ENCODE measurements at regions not wholly inside any gene's neighbourhood (a gene's known extent, or its start where the extent isn't known, plus 50 kb on each side); places are given as distances from the start of the nearest gene placed in this dataset.

DNA sequence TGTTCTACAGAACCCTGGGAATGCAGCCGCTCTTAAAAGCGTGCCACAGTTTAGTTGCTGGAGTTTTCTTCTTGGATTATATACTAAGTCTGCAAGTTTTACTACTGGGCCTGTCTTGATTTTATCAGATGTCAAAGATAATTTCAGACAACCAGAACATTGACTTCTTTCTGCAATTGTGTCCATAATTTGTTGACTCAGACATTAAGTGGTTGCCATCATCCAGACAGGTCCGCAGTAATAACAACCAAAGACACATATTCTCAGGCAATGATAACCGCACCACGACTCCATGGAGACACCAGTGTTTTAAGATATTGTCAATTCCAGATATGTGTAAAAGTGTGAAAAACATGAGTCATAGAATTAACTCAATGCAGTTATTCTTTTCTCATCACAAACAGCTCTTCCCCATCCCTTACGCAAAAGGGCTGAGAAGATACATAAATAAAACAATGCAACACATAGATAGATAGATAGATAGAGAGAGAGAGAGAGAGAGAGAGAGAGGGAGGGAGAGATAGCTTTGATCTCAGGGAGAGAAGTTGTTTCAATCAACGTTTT lies 90.4 kb upstream of the FMN2 start:
- DNase-seq, result no peak

DNA sequence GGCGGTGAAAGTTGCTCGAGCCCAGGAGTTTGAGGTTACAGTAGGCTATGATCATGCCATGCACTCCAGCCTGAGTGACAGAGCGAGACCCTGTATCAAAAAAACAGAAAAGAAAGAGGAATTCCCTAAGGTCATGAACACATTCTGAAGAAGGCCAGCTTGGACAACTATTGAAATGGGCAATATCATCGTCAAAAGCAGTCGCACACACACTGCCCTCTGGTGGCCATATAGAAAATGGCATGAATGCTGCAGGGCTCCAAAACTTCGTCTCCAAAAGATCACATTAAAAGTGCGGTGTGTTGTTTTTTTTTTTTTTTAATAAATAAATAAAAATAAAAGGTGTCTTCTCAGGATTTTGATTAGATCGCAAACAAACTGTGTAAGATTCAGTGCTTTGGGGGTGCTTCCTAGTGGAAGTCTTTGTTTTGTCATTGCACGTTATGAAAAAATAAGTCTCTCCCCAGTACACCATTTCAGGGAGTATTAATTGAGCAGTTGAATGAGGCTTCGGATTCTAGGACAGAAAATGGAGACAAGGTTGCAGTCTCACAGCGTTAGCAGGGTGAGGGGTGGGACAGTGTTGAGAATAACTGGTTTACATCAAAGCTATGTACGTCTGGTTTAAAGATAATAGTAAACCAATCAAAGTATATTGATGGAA lies 87.5 kb upstream of the FMN2 start:
- peak; percentile 10 for DNase-seq

DNA sequence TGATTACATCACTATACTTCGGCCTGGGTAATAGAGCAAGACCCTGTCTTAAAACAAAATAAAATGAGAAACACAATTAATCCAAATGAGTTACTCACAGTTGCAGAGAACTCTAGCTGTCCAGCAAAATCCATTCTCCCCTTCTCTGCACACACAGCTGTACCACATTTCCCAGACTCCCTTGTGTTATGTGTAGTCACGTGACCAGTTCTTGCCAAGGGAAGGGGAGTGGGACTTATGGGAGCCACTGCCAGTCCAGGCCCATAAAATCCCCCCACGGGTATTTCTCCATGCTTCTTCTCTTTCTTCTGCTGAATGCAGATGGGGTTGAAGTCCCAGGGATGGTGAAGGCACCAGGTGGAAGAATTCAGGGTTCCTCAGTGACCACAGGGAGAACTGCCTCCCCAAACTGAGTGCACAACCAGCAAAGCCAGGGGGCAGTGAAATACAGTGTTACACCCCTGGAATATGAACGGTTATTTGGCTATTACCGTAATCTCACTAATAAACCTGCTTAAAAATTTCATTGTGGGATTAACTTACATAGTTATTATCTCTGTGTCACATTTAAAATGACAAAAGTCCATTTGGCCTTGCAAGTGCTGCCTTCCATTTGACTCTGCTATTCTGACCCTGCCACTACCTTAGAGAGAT lies 85.6 kb upstream of the FMN2 start:
- no peak for DNase-seq

DNA sequence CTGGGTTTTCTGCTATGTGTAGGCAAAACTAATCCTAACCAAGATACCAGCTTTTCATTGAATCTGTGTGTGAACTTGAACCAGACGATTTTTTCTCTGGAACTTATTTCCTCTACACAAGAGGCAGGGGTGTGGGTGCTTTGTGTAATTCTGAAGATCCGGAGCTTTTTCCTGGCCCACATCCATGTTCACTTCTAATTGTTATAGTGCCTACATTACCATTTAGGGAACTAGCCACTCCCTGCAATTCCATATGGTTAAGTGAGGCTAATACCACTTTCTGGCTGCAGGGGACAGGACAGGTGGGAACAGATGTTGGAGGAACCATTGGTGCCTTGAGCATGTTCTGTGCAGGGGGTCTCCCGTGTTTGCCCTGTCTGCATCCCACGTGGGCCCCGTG lies 83.4 kb upstream of the FMN2 start:
- DNase-seq, result no peak

DNA sequence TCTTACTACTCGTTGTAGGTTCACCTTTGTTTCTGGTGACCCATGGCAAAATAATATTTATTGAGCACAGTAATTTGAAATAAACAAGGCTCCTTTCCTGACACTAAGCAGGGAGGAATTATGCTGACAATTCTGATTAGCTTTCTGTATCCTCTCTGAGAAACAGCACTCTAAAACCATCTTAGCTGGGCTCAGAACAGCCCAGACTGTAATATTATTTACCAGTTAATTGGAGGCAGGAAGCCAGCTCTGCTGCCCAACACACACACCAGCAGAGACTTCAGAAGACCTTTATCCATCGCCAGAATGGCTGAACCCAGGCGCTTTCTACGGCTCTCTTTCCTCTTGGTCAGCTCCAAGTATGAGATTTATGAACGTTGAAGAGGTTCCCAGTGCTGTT lies 77.6 kb upstream of the FMN2 start:
- no peak for DNase-seq

DNA sequence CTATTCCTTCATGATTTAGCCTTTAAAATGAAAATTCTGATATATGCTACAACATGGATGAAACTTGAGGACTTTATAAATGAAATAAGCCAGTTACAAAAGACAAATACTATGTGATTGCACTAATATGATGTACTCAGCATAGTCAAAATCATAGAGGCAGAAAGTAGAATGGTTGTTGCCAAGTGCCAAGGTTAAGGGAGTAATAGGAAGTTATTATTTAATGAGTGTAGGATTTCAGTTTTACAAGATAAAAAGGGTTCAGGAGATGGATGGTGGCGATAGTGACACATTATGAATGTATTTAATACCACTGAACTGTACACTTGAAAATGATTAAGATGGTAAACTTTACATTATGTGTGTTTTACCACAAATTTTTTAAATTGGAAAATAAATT lies 73.1 kb upstream of the FMN2 start:
- no peak for DNase-seq

DNA sequence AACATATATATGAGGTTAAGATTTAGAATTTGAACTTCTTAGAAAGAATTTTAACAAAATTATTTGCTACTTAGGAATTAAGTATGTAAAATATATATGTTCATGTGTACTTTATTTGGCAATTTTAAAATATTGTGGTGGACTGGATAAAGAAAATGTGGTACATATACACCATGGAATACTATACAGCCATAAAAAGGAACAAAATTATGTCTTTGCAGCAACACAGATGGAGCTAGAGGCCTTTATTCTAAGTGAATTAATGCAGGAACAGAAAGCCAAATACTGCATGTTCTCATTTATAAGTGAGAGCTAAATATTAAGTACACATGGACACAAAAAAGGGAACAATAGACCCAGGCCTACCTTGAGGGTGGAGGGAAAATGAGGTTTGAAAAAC lies 72.2 kb upstream of the FMN2 start:
- no peak for DNase-seq

DNA sequence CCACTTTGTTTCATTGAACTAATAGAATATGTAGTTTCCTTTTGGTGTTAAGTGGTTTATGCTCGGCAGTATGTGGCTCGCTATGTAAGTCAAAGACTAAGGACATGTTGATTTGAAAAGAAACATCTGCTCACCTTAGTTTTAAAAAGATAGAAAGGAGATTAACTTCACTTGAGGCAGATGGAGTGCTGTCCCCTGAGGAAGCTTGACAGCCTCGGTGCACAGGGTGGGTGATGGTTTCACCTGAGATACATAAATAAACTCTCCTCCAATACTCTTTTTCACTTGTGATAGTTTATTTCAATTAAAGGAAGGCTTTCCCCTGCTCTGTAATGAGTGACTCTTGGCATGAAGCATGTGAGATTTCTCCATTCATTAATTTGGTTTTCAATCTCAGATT lies 70.8 kb upstream of the FMN2 start:
- DNase-seq, result no peak

DNA sequence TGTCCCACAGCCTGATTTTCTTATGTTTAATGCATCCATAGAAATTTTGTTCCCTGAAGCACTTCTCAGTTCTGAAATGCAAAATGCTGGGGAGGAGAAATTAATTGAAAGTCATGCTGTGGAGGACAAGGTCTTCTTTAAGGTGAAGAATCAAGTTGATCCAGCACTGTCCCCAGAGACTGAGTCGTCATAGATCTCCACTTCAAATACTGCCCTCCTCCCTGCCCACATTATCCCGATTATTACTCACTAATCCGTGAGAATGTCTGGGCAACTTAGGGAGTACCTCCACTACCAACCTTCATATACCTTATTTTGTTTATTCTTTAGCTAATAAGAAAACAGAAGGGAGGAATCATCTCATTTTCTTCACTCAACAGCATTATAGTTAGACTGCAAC lies 70.0 kb upstream of the FMN2 start:
- no peak for DNase-seq

DNA sequence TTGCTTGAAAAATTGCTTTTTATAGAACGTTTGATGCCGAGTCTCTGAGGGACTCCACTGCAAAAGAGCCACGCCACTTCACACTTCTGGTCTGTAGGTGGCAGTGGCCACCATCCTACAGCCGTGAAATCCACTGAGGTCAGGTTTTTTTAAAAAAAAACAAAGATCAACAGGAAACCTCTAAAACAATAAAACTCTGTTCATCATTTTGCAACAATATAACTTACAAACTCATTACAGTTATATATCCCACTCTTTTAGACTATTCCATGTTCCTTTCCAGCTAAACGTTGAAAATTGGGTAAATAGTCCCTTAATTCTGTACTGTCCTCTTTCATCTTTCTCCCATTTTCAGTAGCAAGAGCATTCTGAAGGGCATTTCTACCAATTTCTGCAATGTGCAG lies 64.6 kb upstream of the FMN2 start:
- no peak for DNase-seq

DNA sequence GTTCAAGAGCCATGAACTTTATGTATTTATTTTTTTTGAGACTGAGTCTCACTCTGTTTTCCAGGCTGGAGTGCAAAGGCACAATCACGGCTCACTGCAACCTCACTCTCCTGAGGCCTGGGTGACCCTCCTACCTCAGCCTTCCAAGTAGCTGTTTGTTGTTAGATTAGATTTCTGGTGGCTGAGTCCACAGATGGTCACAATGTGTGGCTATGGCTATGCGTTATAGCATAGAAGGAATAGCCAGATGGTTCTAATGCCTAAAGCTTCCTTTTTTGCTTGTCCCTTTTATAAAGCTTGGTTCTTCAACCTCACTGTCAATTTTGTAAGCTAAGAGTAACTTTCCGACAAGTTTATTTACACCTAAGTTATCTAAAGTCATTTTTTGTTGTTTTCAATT lies 62.3 kb upstream of the FMN2 start:
- DNase-seq, result no peak

DNA sequence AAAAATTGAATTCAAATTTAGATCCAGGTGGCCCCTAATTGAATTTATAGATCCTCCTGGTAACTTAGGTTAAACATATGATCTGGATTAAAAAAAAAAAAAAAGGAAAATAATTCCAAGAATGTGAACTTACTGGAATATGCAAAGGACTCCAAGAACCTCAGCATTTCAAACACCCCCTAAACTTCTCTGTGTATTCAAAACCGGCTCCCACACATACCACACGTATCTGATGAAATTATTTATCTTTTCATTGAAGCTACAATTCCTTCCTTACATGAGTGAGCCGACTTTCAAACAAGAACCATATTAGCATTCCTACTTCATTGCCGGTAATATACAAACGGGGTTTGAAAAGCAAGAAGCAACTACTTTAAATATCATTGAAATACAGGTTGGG lies 61.4 kb upstream of the FMN2 start:
- DNase-seq, result no peak

DNA sequence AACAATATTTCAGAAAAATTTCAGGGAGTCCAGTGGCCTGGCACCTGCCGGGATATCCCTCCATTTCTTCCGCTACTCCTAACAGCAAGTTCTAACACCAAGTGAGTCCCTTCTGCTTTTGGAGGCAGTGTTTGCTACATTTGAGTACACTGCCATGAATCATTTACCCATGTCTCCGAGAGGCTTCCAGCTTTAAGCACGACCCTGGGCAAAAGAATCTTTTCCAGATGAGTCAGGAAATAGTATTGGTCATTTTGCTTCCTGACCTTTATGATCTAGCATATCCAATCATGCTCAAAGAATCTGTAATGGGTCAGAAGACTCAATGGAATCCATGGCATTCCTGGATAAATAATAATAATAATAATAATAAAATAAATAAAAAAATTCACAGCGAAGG lies 60.7 kb upstream of the FMN2 start:
- no peak for DNase-seq

DNA sequence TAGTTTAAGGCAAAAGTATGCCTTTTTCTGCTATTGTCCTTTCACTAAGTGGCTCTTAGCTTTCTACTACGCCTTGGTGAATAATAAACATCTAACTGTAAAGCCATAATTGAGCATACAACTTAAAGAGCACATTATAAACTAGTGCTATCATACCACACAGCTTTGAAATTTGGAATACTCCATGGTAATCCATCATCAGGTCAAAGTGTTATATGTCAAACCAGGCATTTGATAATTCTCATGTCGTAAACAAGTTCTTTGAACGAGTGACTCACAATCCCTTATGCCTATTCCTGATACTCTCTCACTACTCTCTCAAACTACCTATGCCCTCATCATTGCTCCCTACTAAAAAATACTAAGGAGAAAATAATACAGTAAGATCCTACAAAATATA lies 60.3 kb upstream of the FMN2 start:
- no peak for DNase-seq

DNA sequence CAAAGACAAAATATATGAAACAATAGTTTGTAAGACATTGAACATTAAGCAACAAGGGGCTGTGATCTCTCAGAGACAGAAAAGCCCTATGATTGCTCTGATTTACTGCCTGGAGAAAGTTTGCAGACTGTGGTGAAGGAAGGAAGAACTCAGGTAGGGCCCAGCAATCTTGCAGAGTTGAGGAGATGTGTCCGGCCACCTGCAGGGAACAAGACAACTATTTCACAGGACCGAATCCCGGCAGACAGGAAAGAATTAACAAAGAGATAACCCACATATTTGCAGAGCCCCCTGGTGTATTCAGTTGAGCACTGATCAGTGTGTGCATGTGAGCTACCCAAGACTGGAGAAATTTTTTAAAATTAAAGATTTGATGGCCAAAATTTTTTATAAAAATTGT lies 58.3 kb upstream of the FMN2 start:
- DNase-seq, result no peak

DNA sequence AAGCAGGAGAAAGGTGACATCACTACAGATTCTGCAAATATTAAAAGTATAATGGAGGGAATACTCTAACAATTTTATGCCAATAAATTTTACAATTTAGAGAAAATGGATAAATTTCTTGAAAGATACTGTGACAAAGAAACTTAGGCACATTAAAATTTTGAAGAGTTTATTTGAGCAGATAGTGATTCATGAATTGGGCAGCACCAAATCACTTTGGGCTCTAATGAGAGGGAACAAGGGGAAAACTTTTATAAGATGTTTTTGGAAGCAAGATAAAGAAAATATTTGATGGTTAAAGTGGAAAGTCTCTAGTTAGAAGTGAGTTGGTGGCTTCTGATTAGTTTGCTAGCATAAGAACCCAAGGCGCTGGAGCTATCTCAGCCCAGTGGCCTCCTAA lies 55.2 kb upstream of the FMN2 start:
- DNase-seq, result no peak

Data from CD4-positive, alpha-beta T cell treated with Interleukin-17A for 4 hours (primary cell).